Pons (tissue), 1 donor: ENCODE measurements at regions not wholly inside any gene's neighbourhood (a gene's known extent, or its start where the extent isn't known, plus 50 kb on each side); places are given as distances from the start of the nearest gene placed in this dataset.
A peak's percentile ranks its signal among the peaks of the same experiment; 100 is the strongest.

ENCODE experiments used
- DNase-seq: peaks from one replicate; pipeline ENCODE4 v3.0.0-alpha.2; 2016; ENCODE audit warnings: low spot score

- peak; percentile 32 for DNase-seq
Observed at GRCh38 chr16:5850632-5851392, 753.2 kb upstream of the EEF2KMT start.

GRCh38 chr16:5845046-5845445 lies 747.5 kb upstream of the EEF2KMT start:
- DNase-seq: no peak

- no peak for DNase-seq
Observed at GRCh38 chr16:5841974-5842373, 744.4 kb upstream of the EEF2KMT start.

DNA sequence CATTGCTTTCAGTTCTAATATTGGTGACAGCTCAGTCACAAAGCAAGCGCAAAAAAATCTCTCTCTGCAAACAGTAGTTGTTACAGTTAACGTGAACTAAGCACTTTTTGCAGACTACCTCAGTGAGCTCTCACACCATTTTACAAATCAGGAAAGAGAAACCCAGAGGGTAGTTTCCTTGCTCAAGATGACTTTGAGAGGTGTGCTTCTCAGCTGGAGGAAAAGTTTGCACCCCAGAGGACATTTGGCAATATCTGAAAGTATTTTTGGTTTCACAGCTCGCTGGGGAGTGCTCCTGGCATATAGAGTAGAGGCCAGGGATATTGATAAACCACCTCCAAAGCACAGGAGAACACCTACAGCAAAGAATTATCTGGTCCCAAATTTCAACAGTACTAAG lies 741.1 kb upstream of the EEF2KMT start:
- DNase-seq: no peak

DNA sequence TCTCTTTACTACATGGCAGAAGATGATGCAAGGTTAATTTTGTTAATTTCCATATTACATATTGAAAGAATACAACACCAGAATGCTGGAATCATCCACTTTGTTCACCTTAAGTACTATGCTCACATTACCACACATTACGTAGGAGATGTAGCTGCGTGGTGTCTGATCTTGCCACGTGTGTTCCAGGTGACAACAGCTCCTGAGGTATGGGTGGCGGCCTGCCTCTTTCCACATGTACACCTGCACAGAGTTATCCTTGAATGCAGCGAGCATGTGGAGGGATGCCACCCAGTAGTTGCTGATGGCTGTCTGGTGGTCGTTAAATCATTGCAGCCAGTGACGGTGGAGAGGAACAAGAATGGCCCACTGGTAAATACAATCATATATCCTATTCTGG lies 740.5 kb upstream of the EEF2KMT start:
- DNase-seq: no peak

GRCh38 chr16:5837007-5837670 lies 739.5 kb upstream of the EEF2KMT start:
- no peak for DNase-seq

GRCh38 chr16:5835876-5836275 lies 738.3 kb upstream of the EEF2KMT start:
- no peak for DNase-seq

DNA sequence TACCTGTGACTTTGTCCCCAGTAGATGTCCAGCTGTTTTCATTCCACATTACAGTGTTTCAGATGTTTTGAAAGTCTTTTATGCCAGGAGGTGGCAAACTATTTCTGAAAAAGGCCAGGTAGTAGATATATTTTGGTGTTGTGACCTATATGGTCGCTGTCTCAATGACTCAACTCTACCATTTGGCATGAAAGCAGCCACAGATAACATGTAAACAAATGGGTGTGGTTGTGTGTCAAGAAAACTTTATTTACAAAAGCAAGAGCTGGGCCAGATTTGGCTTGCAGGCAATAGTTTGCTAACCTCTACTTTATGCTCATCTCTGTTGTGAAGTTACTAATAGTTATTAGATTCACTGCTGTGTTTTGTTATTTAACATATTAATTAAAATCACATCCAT lies 728.7 kb upstream of the EEF2KMT start:
- no peak for DNase-seq

- no peak for DNase-seq
Observed at GRCh38 chr16:5820472-5820871, 722.9 kb upstream of the EEF2KMT start.

DNA sequence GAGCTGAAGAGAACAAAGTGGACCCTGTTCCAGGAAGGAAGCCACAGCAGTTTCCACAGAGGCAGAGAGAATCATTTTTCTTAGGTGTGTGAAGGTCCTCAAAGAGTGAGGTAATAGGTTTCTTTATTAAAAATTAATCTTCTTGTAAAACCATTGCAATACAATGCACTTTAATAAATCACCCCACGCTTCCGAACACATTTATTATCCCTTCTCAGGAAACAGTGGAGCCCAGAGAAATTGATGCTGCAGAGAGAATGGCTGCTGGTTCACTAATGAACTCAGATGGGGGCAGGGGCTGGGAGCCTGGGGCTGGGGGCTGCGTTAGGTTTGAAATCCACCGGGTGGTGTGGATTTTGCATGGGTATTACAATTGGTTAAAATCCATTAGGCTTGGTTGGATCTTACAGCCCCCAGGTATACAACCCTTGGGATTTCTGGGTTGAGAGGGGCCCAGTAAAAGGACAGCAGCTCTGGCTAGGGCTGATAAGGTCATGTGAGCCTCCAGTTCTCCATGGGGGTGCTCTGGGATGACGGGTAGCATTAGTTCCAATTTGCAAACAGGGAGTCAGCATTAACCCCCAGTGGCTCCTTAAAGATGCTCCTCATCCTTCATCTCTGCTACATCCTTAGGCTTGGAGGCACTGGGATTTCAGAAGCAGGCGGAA lies 718.1 kb upstream of the EEF2KMT start:
- DNase-seq: no peak

DNA sequence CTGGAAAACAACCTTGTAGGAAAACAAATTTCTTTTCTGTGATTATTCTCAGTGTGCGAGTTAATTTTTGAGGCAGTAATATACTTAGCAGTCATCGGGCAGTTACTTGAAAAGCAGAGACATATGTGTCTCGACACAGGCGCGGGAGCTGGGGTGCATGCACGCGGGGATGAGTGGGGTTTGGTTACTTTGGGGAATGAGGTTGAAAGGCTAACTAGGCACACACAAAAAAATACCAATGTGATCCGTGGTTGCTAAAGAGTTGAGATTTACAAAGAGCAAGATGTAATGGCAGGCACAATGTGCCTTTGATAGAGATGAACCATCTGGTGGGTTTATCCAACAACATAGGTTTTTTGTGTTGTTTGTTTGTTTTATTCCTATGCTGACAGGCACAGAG lies 703.8 kb upstream of the EEF2KMT start:
- DNase-seq: no peak

- no peak for DNase-seq
Observed at GRCh38 chr16:5793556-5793955, 696.0 kb upstream of the EEF2KMT start.

DNA sequence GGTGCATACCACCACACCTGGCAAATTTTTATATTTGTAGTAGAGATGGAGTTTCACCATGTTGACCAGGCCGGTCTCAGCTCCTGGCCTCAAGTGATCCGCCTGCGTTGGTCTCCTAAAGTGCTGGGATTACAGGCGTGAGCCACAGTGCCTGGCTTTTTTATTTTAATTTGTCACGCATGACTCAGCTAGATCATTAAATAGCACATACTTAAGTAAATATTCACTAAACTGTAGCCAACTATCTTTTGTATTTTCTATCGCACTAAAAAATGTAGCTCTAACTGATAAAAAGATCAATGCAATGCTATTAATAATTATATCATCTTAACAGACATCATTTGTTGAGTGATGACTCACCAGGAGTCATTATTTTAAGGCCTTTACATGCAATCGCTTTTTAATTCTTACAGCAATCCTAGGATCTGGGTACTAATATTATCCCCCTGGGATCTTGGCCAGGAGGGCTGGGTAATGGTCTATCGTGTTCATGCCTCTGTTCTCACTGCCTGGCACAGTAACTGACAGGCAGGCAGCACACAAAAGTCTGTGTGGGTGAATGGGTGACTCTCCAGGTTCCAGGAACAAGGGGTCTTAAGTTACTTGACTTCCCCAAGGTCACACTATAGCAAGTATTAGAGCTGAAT lies 693.5 kb upstream of the EEF2KMT start:
- DNase-seq: no peak

DNA sequence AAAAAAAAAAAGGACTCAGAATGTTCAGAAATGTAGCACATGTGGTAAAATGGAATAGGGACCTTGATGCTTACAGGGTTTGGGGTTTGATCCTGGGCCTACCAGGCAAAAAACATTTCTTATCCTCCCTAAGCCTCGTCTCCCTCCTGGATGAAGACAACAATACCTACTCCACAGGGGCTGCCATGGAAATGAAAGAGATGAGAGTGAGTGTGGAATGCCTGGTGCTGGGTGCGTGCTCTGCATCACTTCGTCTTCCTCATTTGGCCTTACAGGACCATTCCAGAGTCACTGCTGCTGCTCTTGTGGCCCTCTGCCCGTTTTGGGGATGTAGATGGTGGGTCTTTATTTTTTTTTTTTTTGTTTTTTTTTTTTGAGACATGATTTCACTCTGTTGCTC lies 692.9 kb upstream of the EEF2KMT start:
- DNase-seq: no peak

DNA sequence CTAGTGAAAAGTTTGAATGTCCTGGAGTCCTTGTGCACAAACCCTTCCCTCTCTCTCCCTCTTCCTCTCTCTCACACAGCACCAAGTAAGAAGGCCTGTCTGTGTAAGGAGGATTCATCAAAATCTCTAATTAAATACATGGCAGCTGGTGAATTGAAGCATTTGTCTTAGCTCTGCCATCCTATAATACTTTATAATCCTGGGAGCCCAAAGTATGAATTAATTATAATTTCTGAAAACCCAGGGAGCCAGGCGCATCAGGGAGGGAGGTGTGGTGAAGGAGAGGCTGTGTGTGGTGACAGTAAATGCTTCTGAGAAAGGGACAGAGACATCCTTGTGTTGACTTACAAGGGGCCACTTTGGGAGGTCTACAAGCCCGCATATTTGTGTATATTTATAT lies 691.4 kb upstream of the EEF2KMT start:
- DNase-seq: no peak

DNA sequence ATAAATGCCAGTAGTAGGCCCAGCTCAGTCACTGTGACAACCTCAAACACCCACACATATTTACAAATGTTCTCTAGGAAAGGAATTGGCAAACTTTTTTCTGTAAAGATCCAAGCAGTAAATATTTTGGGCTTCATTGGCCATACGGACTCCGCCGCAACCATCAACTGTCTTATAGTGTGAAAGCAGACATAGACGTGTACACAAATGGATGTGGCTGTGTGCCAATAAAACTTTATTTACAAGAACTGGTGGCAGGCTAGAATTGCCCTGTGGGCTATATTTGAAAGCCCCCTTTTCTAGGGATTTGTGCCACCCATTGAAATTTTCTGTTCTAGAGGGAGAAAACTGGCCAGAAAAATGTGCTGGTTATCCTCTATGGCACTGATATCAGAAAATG lies 683.8 kb upstream of the EEF2KMT start:
- DNase-seq: no peak

DNA sequence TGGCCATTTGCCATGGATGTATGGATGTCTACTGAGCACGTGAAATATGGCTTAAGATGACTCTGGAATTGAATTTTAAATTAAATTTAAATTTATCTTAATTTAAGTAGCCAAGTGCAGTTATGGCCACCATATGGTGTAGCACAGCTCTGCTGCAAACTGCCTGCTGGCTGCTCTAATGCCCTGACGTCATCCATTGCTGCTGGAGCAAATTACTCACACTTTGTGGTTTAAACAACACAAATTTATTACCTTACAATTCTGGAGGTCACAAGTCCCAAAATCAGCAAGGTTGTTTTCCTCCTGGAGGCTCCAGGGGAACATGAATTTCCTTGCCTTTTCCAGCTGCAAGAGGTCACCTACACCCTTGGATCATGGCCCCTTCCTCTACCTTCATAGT lies 679.3 kb upstream of the EEF2KMT start:
- DNase-seq: no peak

- no peak for DNase-seq
Observed at GRCh38 chr16:5775916-5776315, 678.3 kb upstream of the EEF2KMT start.

- no peak for DNase-seq
Observed at GRCh38 chr16:5770118-5770517, 672.5 kb upstream of the EEF2KMT start.

DNA sequence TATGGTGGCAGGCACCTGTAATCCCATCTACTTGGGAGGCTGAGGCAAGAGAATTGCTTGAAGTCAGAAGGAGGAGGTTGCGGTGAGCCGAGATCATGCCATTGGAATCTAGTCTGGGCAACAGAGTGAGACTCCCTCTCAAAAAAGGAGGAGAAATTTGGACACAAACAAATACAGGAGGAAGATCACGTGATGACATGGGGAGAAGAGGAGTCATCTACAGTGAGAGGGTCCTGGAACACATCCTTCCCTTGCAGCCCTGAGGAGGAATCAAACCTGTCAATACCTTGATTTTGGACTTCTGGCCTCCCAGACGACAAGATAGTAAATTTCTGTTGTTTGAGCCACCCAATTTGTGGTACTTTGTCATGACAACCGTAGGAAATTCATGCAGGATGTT lies 671.9 kb upstream of the EEF2KMT start:
- no peak for DNase-seq

DNA sequence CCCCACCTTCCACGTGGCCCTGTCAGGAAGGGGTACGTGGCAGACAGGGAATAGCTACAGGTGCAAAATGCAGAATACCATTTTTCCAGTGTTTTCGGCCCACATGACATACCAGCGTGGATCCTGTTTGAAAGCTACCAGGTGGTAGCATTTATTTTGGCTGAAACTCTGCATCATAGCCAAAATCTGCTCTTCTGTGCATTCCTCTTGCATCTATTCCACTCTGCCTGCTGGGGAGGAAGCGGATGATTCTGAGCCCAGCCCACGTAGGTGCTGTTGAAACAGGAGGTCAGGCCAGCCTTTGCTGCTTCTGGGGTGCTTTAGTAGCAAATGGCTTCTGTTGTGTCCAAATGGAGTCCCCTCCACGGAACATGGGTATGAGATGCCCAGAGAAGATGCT lies 670.9 kb upstream of the EEF2KMT start:
- DNase-seq: no peak

DNA sequence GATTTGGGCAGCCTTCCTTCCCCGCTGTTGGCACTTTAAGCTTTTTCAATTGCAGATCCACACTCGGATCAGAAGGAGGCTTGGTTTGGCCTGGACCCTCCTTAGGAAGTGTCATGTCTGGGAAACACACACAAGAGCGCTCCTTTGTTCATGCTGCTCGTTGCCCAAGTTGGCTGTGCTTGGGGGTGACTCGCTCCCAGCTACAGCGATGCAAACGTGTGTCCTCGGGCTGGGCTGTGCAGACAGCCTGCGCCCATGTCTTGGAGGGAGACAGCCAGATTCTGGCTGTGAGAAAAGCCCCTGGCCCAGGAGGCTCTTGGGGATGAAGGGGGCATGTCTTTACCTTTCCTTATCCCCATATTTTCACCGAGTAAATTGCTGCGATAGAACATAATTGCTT lies 665.6 kb upstream of the EEF2KMT start:
- no peak for DNase-seq

GRCh38 chr16:5762362-5762761 lies 664.8 kb upstream of the EEF2KMT start:
- no peak for DNase-seq
